ENCODE measurements at regions not wholly inside any gene's neighbourhood (a gene's known extent, or its start where the extent isn't known, plus 50 kb on each side); places are given as distances from the start of the nearest gene placed in this dataset.

DNA sequence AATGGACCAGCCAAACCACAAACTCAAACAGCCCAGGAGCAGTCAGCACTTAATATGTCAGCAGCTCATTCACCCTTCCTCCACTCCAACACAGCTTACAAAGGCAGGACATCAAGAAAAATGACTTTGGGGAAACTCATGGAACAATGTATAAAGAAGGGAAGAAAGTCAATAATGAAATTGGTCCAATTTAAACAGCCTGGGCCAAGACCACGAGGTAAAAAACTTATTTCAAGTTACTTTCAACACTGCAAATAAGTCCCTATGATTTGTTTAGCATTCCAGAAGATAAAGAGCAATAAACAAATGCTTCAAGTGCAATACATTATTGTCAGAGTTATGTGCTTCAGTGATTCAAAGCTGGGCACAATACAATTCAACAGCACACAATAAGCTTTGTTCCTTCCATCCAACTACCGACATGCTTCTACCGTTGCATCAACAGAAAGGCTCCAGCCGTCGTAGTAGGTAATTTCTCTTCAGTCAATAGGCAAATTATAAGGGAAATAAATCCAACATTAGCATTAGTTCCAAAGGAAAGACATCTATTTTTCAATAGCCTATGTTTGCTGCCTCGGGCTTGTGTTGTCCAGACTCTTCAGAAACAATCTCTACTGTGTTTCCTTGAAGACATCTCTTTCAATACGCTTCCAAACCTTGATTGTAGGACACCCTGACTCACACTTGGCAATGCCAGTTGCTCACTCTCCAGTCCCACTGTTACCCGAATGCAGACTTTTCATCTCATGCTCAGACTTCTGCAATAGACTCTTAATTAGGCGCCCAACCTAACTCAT, 225.7 kb downstream of the NUAK1 start:
- TF ChIP-seq, protein P1, sequence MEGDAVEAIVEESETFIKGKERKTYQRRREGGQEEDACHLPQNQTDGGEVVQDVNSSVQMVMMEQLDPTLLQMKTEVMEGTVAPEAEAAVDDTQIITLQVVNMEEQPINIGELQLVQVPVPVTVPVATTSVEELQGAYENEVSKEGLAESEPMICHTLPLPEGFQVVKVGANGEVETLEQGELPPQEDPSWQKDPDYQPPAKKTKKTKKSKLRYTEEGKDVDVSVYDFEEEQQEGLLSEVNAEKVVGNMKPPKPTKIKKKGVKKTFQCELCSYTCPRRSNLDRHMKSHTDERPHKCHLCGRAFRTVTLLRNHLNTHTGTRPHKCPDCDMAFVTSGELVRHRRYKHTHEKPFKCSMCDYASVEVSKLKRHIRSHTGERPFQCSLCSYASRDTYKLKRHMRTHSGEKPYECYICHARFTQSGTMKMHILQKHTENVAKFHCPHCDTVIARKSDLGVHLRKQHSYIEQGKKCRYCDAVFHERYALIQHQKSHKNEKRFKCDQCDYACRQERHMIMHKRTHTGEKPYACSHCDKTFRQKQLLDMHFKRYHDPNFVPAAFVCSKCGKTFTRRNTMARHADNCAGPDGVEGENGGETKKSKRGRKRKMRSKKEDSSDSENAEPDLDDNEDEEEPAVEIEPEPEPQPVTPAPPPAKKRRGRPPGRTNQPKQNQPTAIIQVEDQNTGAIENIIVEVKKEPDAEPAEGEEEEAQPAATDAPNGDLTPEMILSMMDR (IDR thresholded peaks at IDR 0.05): no peak
- TF ChIP-seq POLR2A (IDR thresholded peaks at IDR 0.05): no peak

Data from uterus (tissue), 2 donors.